ENCODE measurements at regions not wholly inside any gene's neighbourhood (a gene's known extent, or its start where the extent isn't known, plus 50 kb on each side); places are given as distances from the start of the nearest gene placed in this dataset.

- TF ChIP-seq, protein P1, sequence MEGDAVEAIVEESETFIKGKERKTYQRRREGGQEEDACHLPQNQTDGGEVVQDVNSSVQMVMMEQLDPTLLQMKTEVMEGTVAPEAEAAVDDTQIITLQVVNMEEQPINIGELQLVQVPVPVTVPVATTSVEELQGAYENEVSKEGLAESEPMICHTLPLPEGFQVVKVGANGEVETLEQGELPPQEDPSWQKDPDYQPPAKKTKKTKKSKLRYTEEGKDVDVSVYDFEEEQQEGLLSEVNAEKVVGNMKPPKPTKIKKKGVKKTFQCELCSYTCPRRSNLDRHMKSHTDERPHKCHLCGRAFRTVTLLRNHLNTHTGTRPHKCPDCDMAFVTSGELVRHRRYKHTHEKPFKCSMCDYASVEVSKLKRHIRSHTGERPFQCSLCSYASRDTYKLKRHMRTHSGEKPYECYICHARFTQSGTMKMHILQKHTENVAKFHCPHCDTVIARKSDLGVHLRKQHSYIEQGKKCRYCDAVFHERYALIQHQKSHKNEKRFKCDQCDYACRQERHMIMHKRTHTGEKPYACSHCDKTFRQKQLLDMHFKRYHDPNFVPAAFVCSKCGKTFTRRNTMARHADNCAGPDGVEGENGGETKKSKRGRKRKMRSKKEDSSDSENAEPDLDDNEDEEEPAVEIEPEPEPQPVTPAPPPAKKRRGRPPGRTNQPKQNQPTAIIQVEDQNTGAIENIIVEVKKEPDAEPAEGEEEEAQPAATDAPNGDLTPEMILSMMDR (IDR thresholded peaks at IDR 0.05) = no peak
- TF ChIP-seq EP300 (IDR thresholded peaks at IDR 0.05) = no peak
Observed at GRCh38 chrX:121191779-121192178, 144.4 kb downstream of the GLUD2 start.
